PFSK-1 (cell line): ENCODE measurements at regions not wholly inside any gene's neighbourhood (a gene's known extent, or its start where the extent isn't known, plus 50 kb on each side); places are given as distances from the start of the nearest gene placed in this dataset.

Experiments
- POLR2AphosphoS5 ChIP-seq: IDR thresholded peaks from 2 replicates; pipeline ENCODE4 v1.6.1; 2012; ENCODE audit warnings: low read depth, mild to moderate bottlenecking, control low read depth, low read length, moderate library complexity
- REST ChIP-seq, 2 experiments: IDR thresholded peaks; 2 replicates each; pipeline versions ENCODE4 v1.6.1 to v1.8.0; 2011 to 2012; ENCODE audit warnings: low read depth in 2 of 2, low read length in 2 of 2, control low read depth in 1 of 2, inconsistent platforms in 1 of 2, mild to moderate bottlenecking in 1 of 2, moderate library complexity in 1 of 2; ENCODE audit not compliant: insufficient read depth in 1 of 2
- SIN3A ChIP-seq: IDR thresholded peaks from 2 replicates; pipeline ENCODE4 v1.6.1; 2012; ENCODE audit warnings: mild to moderate bottlenecking, low read length, moderate library complexity, borderline replicate concordance; ENCODE audit not compliant: insufficient read depth
- TAF1 ChIP-seq: IDR thresholded peaks from 2 replicates; pipeline ENCODE4 v1.6.1; 2012; ENCODE audit warnings: low read length, control low read depth, borderline replicate concordance; ENCODE audit not compliant: insufficient read depth

GRCh38 chr2:165017966-165018596 is 62.8 kb upstream of the SLC38A11 start:
- TF ChIP-seq POLR2AphosphoS5: no peak
- no peak for TF ChIP-seq REST (IDR thresholded peaks at IDR 0.05; ENCODE audit: insufficient read depth in 1 of 2, low read depth in 2 of 2, low read length in 2 of 2)
- no peak for TF ChIP-seq TAF1
- no peak for TF ChIP-seq SIN3A
